ENCODE measurements at regions not wholly inside any gene's neighbourhood (a gene's known extent, or its start where the extent isn't known, plus 50 kb on each side); places are given as distances from the start of the nearest gene placed in this dataset.

- TF ChIP-seq POLR2A (IDR thresholded peaks at IDR 0.05) (no peak), EP300 (IDR thresholded peaks at IDR 0.05) (no peak)
Measured at GRCh38 chr2:160575368-160575767, 81.8 kb upstream of the RBMS1 start.
